OCI-LY1 (cell line): ENCODE measurements at regions not wholly inside any gene's neighbourhood (a gene's known extent, or its start where the extent isn't known, plus 50 kb on each side); places are given as distances from the start of the nearest gene placed in this dataset.

Source experiments
- H2AFZ ChIP-seq: fragments of 200-600 bp; sonication (generic), shearing (Covaris generic); 2 replicates; pipeline ENCODE4 v1.6.0; 2014; ENCODE audit warnings: antibody characterized with exemption, mild to moderate bottlenecking, low read length
- H3F3A ChIP-seq: fragments of 200-600 bp; sonication (generic), shearing (Covaris generic); 2 replicates; pipeline ENCODE4 v1.6.0; 2014; ENCODE audit warnings: mild to moderate bottlenecking, antibody characterized with exemption, low read length, moderate library complexity; ENCODE audit not compliant: insufficient read depth
- H3K27ac ChIP-seq: fragments of 200-600 bp; sonication (generic); 2 replicates; pipeline ENCODE4 v1.5.1; 2014; ENCODE audit warnings: low read length, mixed run types, mild to moderate bottlenecking, low read depth; ENCODE audit not compliant: poor library complexity, severe bottlenecking
- H3K27me3 ChIP-seq: fragments of 200-600 bp; sonication (generic); 2 replicates; pipeline ENCODE4 v1.6.0; 2014; ENCODE audit warnings: antibody characterized with exemption, mild to moderate bottlenecking, low read length, moderate library complexity; ENCODE audit not compliant: insufficient read depth
- H3K36me3 ChIP-seq: fragments of 200-600 bp; sonication (generic); 2 replicates; pipeline ENCODE4 v1.6.1; 2014; ENCODE audit warnings: mild to moderate bottlenecking, antibody characterized with exemption, low read length, moderate library complexity, mixed read lengths; ENCODE audit not compliant: insufficient read depth
- H3K4me1 ChIP-seq: fragments of 200-600 bp; sonication (generic); 2 replicates; pipeline ENCODE4 v1.5.1; 2014; ENCODE audit warnings: mild to moderate bottlenecking, low read length, moderate library complexity; ENCODE audit not compliant: insufficient read depth, severe bottlenecking
- H3K4me2 ChIP-seq: fragments of 200-600 bp; sonication (generic), shearing (Covaris generic); 2 replicates; pipeline ENCODE4 v1.6.1; 2014; ENCODE audit warnings: low read length
- H3K4me3 ChIP-seq: fragments of 200-600 bp; sonication (generic); 2 replicates; pipeline ENCODE4 v1.5.1; 2014; ENCODE audit warnings: low read length, low read depth, mild to moderate bottlenecking, mixed read lengths; ENCODE audit not compliant: poor library complexity, severe bottlenecking
- H3K79me2 ChIP-seq: fragments of 200-600 bp; shearing (Covaris generic); 2 replicates; pipeline ENCODE4 v1.6.1; 2016; ENCODE audit warnings: mixed run types, low read length, mixed read lengths; ENCODE audit not compliant: insufficient read depth
- H3K9ac ChIP-seq: fragments of 200-600 bp; sonication (generic), shearing (Covaris generic); 2 replicates; pipeline ENCODE4 v1.6.1; 2014; ENCODE audit warnings: mild to moderate bottlenecking, low read length, mixed read lengths
- H3K9me2 ChIP-seq: fragments of 200-600 bp; sonication (generic), shearing (Covaris generic); 2 replicates; pipeline ENCODE4 v1.6.1; 2014; ENCODE audit warnings: low read depth, mild to moderate bottlenecking, low read length, mixed read lengths
- H3K9me3 ChIP-seq: fragments of 200-600 bp; shearing (Covaris generic); 2 replicates; pipeline ENCODE4 v1.6.1; 2014; ENCODE audit warnings: low read length, mixed read lengths
- H4K20me1 ChIP-seq: fragments of 200-600 bp; sonication (generic), shearing (Covaris generic); 2 replicates; pipeline ENCODE4 v1.6.0; 2016; ENCODE audit warnings: mild to moderate bottlenecking, low read length; ENCODE audit not compliant: insufficient read depth
- CTCF ChIP-seq: fragments of 200-600 bp; sonication (generic), shearing (Covaris generic); IDR thresholded peaks from 2 replicates; pipeline ENCODE4 v1.5.1; 2017; ENCODE audit warnings: mild to moderate bottlenecking, antibody characterized with exemption, low read length, moderate library complexity, mixed read lengths
- EZH2 ChIP-seq: fragments of 200-600 bp; sonication (generic), shearing (Covaris generic); IDR thresholded peaks from 2 replicates; pipeline ENCODE4 v1.8.0; 2017; ENCODE audit warnings: borderline replicate concordance, mixed run types, mild to moderate bottlenecking, antibody characterized with exemption, low read length, moderate library complexity, mixed read lengths

GRCh38 chr4:159410076-159410777 is 307.3 kb downstream of the RAPGEF2 start:
- H3K4me1 ChIP-seq: no peaks in the 10 kb centered on the region
- H3K4me3 ChIP-seq: no peak overlapping the region
- no peak overlapping the region for H2AFZ ChIP-seq

GRCh38 chr4:159410891-159411290 is 308.0 kb downstream of the RAPGEF2 start:
- Histone ChIP-seq H3K9ac (no peak overlapping the region), H3K4me3 (no peak overlapping the region), H2AFZ (no peak overlapping the region), H3K27me3 (no peaks in the 10 kb centered on the region), H3K36me3 (no peaks in the 10 kb centered on the region), H3K9me3 (no peaks in the 10 kb centered on the region), H3K9me2 (no peaks in the 10 kb centered on the region), H3K4me2 (no peak overlapping the region), H3K4me1 (no peaks in the 10 kb centered on the region), H3K79me2 (no peaks in the 10 kb centered on the region), H3F3A (no peaks in the 10 kb centered on the region), H4K20me1 (no peaks in the 10 kb centered on the region), H3K27ac (no peak overlapping the region)
- TF ChIP-seq CTCF (no peak), EZH2 (no peak)

More at GRCh38 chr4:159410076-159410777, 307.3 kb downstream of the RAPGEF2 start:
- no peaks in the 10 kb centered on the region for H3F3A ChIP-seq
- H3K27me3 ChIP-seq: no peaks in the 10 kb centered on the region
- H3K36me3 ChIP-seq: no peaks in the 10 kb centered on the region
- H3K9me3 ChIP-seq: no peaks in the 10 kb centered on the region
- H3K4me2 ChIP-seq: no peak overlapping the region
- no peak overlapping the region for H3K9ac ChIP-seq
- no peak for TF ChIP-seq CTCF
- no peak for TF ChIP-seq EZH2
- H4K20me1 ChIP-seq: no peaks in the 10 kb centered on the region
- H3K9me2 ChIP-seq: no peaks in the 10 kb centered on the region
- H3K79me2 ChIP-seq: no peaks in the 10 kb centered on the region
- no peak overlapping the region for H3K27ac ChIP-seq

- H3K27me3 ChIP-seq: no peaks in the 10 kb centered on the region
- H3K4me1 ChIP-seq: no peaks in the 10 kb centered on the region
- TF ChIP-seq CTCF: no peak
- TF ChIP-seq EZH2: no peak
- H3K9me2 ChIP-seq: no peaks in the 10 kb centered on the region
- H3F3A ChIP-seq: no peaks in the 10 kb centered on the region
- H3K9ac ChIP-seq: no peak overlapping the region
- no peak overlapping the region for H3K27ac ChIP-seq
- no peak overlapping the region for H3K4me3 ChIP-seq
- no peaks in the 10 kb centered on the region for H3K9me3 ChIP-seq
- no peak overlapping the region for H2AFZ ChIP-seq
- H3K79me2 ChIP-seq: no peaks in the 10 kb centered on the region
- no peak overlapping the region for H3K4me2 ChIP-seq
- no peaks in the 10 kb centered on the region for H3K36me3 ChIP-seq
- no peaks in the 10 kb centered on the region for H4K20me1 ChIP-seq
Measured at GRCh38 chr4:159413306-159413943, 310.5 kb downstream of the RAPGEF2 start.
